ENCODE measurements at regions not wholly inside any gene's neighbourhood (a gene's known extent, or its start where the extent isn't known, plus 50 kb on each side); places are given as distances from the start of the nearest gene placed in this dataset.

GRCh38 chr21:39118061-39118460, 65.2 kb downstream of the PSMG1 start:
- Histone ChIP-seq H3K27ac (ENCODE audit: low read length) (no peak overlapping the region), H3K27me3 (ENCODE audit: control insufficient read depth, insufficient read depth, low read length) (no peaks in the 10 kb centered on the region), H3K4me1 (ENCODE audit: control insufficient read depth, insufficient read depth, low read length) (peaks cover 13% of the 10 kb centered on the region), H3K4me3 (ENCODE audit: low read length) (no peak overlapping the region), H3K36me3 (ENCODE audit: control insufficient read depth, insufficient read depth, low read length) (no peaks in the 10 kb centered on the region), H3K9me3 (ENCODE audit: control insufficient read depth, insufficient read depth, low read length) (no peaks in the 10 kb centered on the region)
- Mint-ChIP-seq H3K9me3 (peaks cover 0 to 2% of the 10 kb centered on the region in 2 donors), H3K27me3 (ENCODE audit: low read depth in 2 of 2) (peaks cover 21 to 41% of the 10 kb centered on the region in 2 donors), H3K36me3 (peaks cover 8% of the 10 kb centered on the region), H3K4me3 (no peak overlapping the region), H3K27ac (no peak overlapping the region), H3K4me1 (peaks cover 11 to 23% of the 10 kb centered on the region in 2 donors)
- intact Hi-C loops (cut with micrococcal nuclease): no loop called here
- 89% methylated on average over 10 of the region's 10 CpGs for WGBS (ENCODE audit: insufficient coverage)
- TF ChIP-seq CTCF (IDR thresholded peaks at IDR 0.05): no peak
- DNase-seq: no peak
- ATAC-seq: no peak

GRCh38 chr21:39117440-39117970, 65.7 kb downstream of the PSMG1 start:
- no peak overlapping the region for H3K4me3 Mint-ChIP-seq
- intact Hi-C loops (cut with micrococcal nuclease): no loop called here
- H3K36me3 Mint-ChIP-seq: peaks cover 7% of the 10 kb centered on the region
- peaks cover 13% of the 10 kb centered on the region for H3K4me1 ChIP-seq (ENCODE audit: control insufficient read depth, insufficient read depth, low read length)
- no peaks in the 10 kb centered on the region for H3K9me3 ChIP-seq (ENCODE audit: control insufficient read depth, insufficient read depth, low read length)
- peaks cover 10 to 23% of the 10 kb centered on the region in 2 donors for H3K4me1 Mint-ChIP-seq
- no peak overlapping the region for H3K27ac ChIP-seq (ENCODE audit: low read length)
- H3K36me3 ChIP-seq (ENCODE audit: control insufficient read depth, insufficient read depth, low read length): no peaks in the 10 kb centered on the region
- no peak overlapping the region for H3K4me3 ChIP-seq (ENCODE audit: low read length)
- WGBS (ENCODE audit: insufficient coverage): 88% methylated on average over 11 of the region's 11 CpGs
- H3K27ac Mint-ChIP-seq: no peak overlapping the region
- H3K27me3 Mint-ChIP-seq (ENCODE audit: low read depth in 2 of 2): peaks cover 21 to 41% of the 10 kb centered on the region in 2 donors
- H3K27me3 ChIP-seq (ENCODE audit: control insufficient read depth, insufficient read depth, low read length): no peaks in the 10 kb centered on the region
- no peak for TF ChIP-seq CTCF (IDR thresholded peaks at IDR 0.05)
- peaks cover 0 to 2% of the 10 kb centered on the region in 2 donors for H3K9me3 Mint-ChIP-seq
- DNase-seq (no peak), ATAC-seq (no peak)

GRCh38 chr21:39116761-39117439, 66.4 kb downstream of the PSMG1 start:
- ATAC-seq (no peak), DNase-seq (no peak)
- H3K4me3 Mint-ChIP-seq: no peak overlapping the region
- peaks cover 4 to 17% of the 10 kb centered on the region in 2 donors for H3K4me1 Mint-ChIP-seq
- WGBS (ENCODE audit: insufficient coverage): 88% methylated on average over 19 of the region's 19 CpGs
- Histone ChIP-seq H3K27ac (ENCODE audit: low read length) (no peak overlapping the region), H3K4me3 (ENCODE audit: low read length) (no peak overlapping the region), H3K36me3 (ENCODE audit: control insufficient read depth, insufficient read depth, low read length) (no peaks in the 10 kb centered on the region), H3K9me3 (ENCODE audit: control insufficient read depth, insufficient read depth, low read length) (no peaks in the 10 kb centered on the region), H3K4me1 (ENCODE audit: control insufficient read depth, insufficient read depth, low read length) (peaks cover 11% of the 10 kb centered on the region), H3K27me3 (ENCODE audit: control insufficient read depth, insufficient read depth, low read length) (no peaks in the 10 kb centered on the region)
- H3K9me3 Mint-ChIP-seq: no peaks in the 10 kb centered on the region
- no peak overlapping the region for H3K27ac Mint-ChIP-seq
- H3K36me3 Mint-ChIP-seq: peaks cover 1% of the 10 kb centered on the region
- no peak for TF ChIP-seq CTCF (IDR thresholded peaks at IDR 0.05)
- H3K27me3 Mint-ChIP-seq (ENCODE audit: low read depth in 2 of 2): peaks cover 21 to 35% of the 10 kb centered on the region in 2 donors
- intact Hi-C loops (cut with micrococcal nuclease): no loop called here
